ENCODE measurements at regions not wholly inside any gene's neighbourhood (a gene's known extent, or its start where the extent isn't known, plus 50 kb on each side); places are given as distances from the start of the nearest gene placed in this dataset.

DNA sequence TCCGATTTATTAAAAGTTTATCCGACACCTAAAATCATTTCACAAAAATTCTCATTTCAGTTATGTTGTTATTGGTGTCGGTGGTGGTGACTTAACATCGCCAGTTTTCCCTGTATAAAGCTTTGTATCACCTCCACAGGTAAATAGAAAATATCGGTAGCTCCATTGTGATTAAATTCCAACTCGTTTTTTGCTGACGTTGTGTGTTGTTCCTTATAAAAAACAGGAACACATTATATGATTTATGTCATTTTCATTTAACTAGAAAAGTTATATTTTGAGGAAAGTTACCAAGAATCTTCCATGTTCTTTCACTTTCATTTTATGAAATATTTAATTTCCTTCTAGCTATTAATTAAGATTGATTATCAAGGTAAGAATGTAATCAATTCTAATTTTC, 635.9 kb downstream of the CDH18 start:
- no peak overlapping the region for H3K4me3 ChIP-seq (ENCODE audit: low read length in 2 of 2)
- no peaks in the 10 kb centered on the region for H3K9me3 ChIP-seq (ENCODE audit: control insufficient read depth, low read length)
- 86 to 89% methylated on average over 7 of the region's 7 CpGs for WGBS, 2 donors
- intact Hi-C loops (cut with DNase I), result no loop called here
- no peaks in the 10 kb centered on the region for H3K27me3 ChIP-seq (ENCODE audit: control insufficient read depth in 1 of 2, insufficient read depth in 2 of 2, low read length in 1 of 2)
- no peaks in the 10 kb centered on the region for H3K36me3 ChIP-seq (ENCODE audit: control insufficient read depth in 1 of 2, insufficient read depth in 2 of 2, low read length in 1 of 2)
- H3K27ac ChIP-seq (ENCODE audit: low read depth in 1 of 2, low read length in 2 of 2), result no peak overlapping the region
- ATAC-seq (ENCODE audit: low FRiP score) (no peak), DNase-seq (no peak)
- H3K4me1 ChIP-seq (ENCODE audit: control insufficient read depth in 1 of 2, insufficient read depth in 2 of 2, low read length in 2 of 2), result no peaks in the 10 kb centered on the region

DNA sequence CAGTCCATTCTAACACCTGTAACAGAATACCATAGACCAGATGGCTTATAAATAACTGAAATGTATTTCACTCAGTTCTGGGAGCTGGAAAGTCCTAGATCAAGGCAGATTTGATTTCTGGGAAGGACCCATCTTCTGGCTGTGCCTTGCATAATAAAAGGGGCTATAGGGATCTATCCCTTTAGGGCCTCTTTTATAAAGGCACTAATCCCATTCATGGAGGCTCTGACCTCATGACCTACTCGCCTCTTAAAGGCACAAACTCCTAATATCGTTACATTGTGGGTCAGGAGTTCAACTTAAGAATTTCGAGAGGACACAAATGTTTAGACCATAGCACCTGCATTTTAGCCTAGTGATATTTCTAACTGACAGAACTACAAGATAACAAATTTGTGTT, 619.0 kb downstream of the CDH18 start:
- WGBS, 2 donors, result 75 to 82% methylated on average over 3 of the region's 3 CpGs
- Histone ChIP-seq H3K4me3 (ENCODE audit: low read length in 2 of 2) (no peak overlapping the region), H3K27ac (ENCODE audit: low read depth in 1 of 2, low read length in 2 of 2) (no peak overlapping the region), H3K27me3 (ENCODE audit: control insufficient read depth in 1 of 2, insufficient read depth in 2 of 2, low read length in 1 of 2) (no peaks in the 10 kb centered on the region), H3K4me1 (ENCODE audit: control insufficient read depth in 1 of 2, insufficient read depth in 2 of 2, low read length in 2 of 2) (no peaks in the 10 kb centered on the region), H3K36me3 (ENCODE audit: control insufficient read depth in 1 of 2, insufficient read depth in 2 of 2, low read length in 1 of 2) (no peaks in the 10 kb centered on the region), H3K9me3 (ENCODE audit: control insufficient read depth, low read length) (no peaks in the 10 kb centered on the region)
- ATAC-seq (ENCODE audit: low FRiP score), result no peak
- DNase-seq, result no peak
- intact Hi-C loops (cut with DNase I), result no loop called here

DNA sequence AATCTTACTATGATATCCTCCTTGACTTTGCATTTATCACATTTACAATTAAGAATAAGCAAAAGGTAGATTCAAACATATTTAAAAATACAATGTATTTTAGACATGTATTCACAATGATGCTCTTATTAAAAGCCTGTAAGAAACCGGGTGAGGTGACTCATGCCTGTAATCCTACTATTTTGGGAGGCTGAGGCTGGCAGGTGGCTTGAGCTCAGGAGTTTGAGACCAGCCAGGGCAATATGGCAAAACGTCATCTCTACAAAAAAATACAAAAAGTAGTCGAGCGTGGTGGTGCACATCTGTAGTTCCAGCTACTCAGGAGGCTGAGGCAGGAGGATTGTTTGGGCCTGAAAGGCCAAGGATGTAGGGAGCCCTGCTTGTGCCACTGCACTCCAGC, 618.4 kb downstream of the CDH18 start:
- Histone ChIP-seq H3K4me3 (ENCODE audit: low read length in 2 of 2) (no peak overlapping the region), H3K27me3 (ENCODE audit: control insufficient read depth in 1 of 2, insufficient read depth in 2 of 2, low read length in 1 of 2) (no peaks in the 10 kb centered on the region), H3K9me3 (ENCODE audit: control insufficient read depth, low read length) (no peaks in the 10 kb centered on the region), H3K4me1 (ENCODE audit: control insufficient read depth in 1 of 2, insufficient read depth in 2 of 2, low read length in 2 of 2) (no peaks in the 10 kb centered on the region), H3K36me3 (ENCODE audit: control insufficient read depth in 1 of 2, insufficient read depth in 2 of 2, low read length in 1 of 2) (no peaks in the 10 kb centered on the region), H3K27ac (ENCODE audit: low read depth in 1 of 2, low read length in 2 of 2) (no peak overlapping the region)
- intact Hi-C loops (cut with DNase I), result no loop called here
- DNase-seq, result no peak
- WGBS, 2 donors, result 78 to 82% methylated on average over 4 of the region's 4 CpGs
- ATAC-seq (ENCODE audit: low FRiP score), result no peak

DNA sequence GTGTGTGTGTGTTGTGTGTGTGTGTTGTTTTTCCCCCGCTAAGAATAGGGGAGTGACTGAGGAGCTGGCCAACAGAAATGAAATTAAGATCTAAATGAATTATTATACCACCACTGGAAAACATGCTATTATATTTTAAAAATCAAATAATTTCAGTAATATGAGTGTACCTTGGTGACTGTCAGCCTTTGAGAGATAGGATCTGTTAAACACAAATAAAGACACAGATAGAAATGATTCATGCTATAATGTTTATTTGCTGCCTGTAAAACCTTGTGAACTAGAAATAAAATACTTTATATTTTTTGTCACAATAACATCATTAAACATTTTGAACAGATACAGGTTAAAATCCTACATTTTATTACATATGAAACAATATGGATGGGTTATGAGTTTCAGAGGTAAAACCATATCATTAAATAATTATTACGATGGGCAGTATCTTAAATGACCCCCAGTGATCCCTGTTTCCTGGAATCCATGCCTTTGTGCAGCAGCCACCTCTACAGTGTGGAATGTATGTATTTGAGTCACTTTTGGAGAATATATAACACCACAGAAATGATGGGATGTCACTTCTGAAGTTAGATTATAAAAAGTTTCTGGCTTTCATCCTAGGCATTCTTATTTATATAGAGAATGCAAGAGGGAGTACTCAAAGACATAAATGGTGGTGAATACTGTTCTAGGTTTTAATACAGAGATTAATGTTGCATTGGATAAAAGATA, 617.2 kb downstream of the CDH18 start:
- WGBS, 2 donors, result 67 to 73% methylated on average over 2 of the region's 2 CpGs
- no peak for ATAC-seq (ENCODE audit: low FRiP score)

DNA sequence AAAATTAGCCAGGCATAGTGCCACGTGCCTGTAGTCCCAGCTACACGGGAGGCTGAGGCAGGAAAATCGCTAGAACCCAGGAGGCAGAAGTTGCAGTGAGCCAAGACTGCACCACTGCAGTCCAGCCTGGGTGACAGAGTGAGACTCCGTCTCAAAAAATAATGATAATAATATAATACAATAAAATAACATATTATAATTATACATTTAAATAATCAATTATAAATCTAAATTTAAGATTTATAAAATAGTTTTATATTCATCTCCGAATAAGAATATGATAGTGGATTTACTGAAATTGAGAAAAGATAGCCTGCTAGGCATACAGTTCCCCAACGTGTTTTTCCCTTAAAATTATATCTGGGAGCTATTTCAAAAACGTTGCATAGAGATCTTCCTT, 599.6 kb downstream of the CDH18 start:
- DNase-seq (no peak), ATAC-seq (ENCODE audit: low FRiP score) (no peak)
- H3K36me3 ChIP-seq (ENCODE audit: control insufficient read depth in 1 of 2, insufficient read depth in 2 of 2, low read length in 1 of 2), result no peaks in the 10 kb centered on the region
- whole genome bisulfite sequencing, 2 donors, result 73 to 74% methylated on average over 7 of the region's 7 CpGs
- no peaks in the 10 kb centered on the region for H3K27me3 ChIP-seq (ENCODE audit: control insufficient read depth in 1 of 2, insufficient read depth in 2 of 2, low read length in 1 of 2)
- intact Hi-C loops (cut with DNase I), result no loop called here
- H3K27ac ChIP-seq (ENCODE audit: low read depth in 1 of 2, low read length in 2 of 2), result no peak overlapping the region
- H3K4me3 ChIP-seq (ENCODE audit: low read length in 2 of 2), result no peak overlapping the region
- H3K4me1 ChIP-seq (ENCODE audit: control insufficient read depth in 1 of 2, insufficient read depth in 2 of 2, low read length in 2 of 2), result no peaks in the 10 kb centered on the region
- no peaks in the 10 kb centered on the region for H3K9me3 ChIP-seq (ENCODE audit: control insufficient read depth, low read length)

More for the DNA sequence above, 617.2 kb downstream of the CDH18 start:
- Histone ChIP-seq H3K27ac (ENCODE audit: low read depth in 1 of 2, low read length in 2 of 2) (no peak overlapping the region), H3K36me3 (ENCODE audit: control insufficient read depth in 1 of 2, insufficient read depth in 2 of 2, low read length in 1 of 2) (no peaks in the 10 kb centered on the region), H3K9me3 (ENCODE audit: control insufficient read depth, low read length) (no peaks in the 10 kb centered on the region), H3K4me1 (ENCODE audit: control insufficient read depth in 1 of 2, insufficient read depth in 2 of 2, low read length in 2 of 2) (no peaks in the 10 kb centered on the region), H3K4me3 (ENCODE audit: low read length in 2 of 2) (no peak overlapping the region), H3K27me3 (ENCODE audit: control insufficient read depth in 1 of 2, insufficient read depth in 2 of 2, low read length in 1 of 2) (no peaks in the 10 kb centered on the region)
- intact Hi-C loops (cut with DNase I), result no loop called here
- no peak for DNase-seq

DNA sequence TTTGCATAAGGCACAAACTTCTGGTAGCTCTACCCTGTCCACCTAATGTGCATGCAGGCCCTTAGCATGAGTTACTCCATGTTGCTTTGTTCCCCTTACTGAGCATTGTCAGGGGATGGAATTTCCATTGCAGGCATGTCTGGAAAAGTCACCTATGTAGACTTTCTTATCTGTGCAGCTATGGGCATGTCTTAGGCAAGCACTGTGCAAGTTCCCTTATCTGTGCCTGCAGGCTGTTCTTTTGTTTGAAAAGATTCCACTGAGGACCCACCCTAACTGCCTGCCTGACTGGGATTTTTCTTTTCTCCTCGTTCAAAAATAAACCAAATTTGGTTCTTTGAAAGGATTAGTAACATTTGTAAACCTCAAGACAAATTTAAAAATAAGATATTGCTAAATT, 587.0 kb downstream of the CDH18 start:
- Histone ChIP-seq H3K36me3 (ENCODE audit: control insufficient read depth in 1 of 2, insufficient read depth in 2 of 2, low read length in 1 of 2) (no peaks in the 10 kb centered on the region), H3K9me3 (ENCODE audit: control insufficient read depth, low read length) (no peaks in the 10 kb centered on the region), H3K4me3 (ENCODE audit: low read length in 2 of 2) (no peak overlapping the region), H3K4me1 (ENCODE audit: control insufficient read depth in 1 of 2, insufficient read depth in 2 of 2, low read length in 2 of 2) (no peaks in the 10 kb centered on the region), H3K27me3 (ENCODE audit: control insufficient read depth in 1 of 2, insufficient read depth in 2 of 2, low read length in 1 of 2) (no peaks in the 10 kb centered on the region), H3K27ac (ENCODE audit: low read depth in 1 of 2, low read length in 2 of 2) (no peak overlapping the region)
- intact Hi-C loops (cut with DNase I), result no loop called here
- ATAC-seq (ENCODE audit: low FRiP score) (no peak), DNase-seq (no peak)
- whole genome bisulfite sequencing, 2 donors, result 42 to 65% methylated on average over 1 of the region's 1 CpG

DNA sequence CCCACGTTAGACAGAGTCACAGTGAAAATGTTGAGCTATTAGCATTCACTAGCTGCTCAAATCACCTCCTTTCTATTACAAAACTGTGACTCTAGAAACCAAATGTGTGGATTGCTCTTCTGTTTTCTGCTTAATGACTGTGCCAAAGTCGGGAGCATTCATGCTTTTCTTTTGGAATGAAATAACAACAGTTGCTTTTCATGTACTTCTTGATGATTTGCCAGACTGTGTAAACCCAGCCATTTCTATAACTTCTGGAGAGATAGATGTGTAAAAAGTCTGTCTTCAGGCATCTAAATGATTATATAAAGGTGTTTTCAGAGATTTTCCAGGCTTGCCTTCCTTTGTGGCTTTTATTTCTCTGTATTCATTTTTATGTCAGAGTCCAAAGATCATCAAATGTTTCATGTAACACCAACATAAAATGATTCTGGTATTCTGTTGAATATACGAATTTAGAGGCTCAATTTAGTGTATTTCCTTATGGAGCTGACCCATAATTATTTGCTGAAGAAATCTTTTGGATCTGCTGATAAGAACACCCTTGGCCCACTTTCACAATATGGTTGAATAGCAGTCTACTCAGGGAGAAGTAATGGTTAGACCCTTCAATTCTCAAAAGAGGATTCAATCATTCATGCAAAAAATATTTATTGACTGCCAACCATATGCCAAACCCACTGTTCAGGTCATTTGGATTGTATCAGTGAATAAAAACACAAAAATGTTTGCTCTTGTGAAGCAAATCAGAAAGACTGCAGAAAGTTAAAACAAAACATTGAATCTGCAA, 581.2 kb downstream of the CDH18 start:
- Histone ChIP-seq H3K4me3 (ENCODE audit: low read length in 2 of 2) (no peak overlapping the region), H3K4me1 (ENCODE audit: control insufficient read depth in 1 of 2, insufficient read depth in 2 of 2, low read length in 2 of 2) (no peaks in the 10 kb centered on the region), H3K9me3 (ENCODE audit: control insufficient read depth, low read length) (no peaks in the 10 kb centered on the region), H3K27me3 (ENCODE audit: control insufficient read depth in 1 of 2, insufficient read depth in 2 of 2, low read length in 1 of 2) (no peaks in the 10 kb centered on the region), H3K36me3 (ENCODE audit: control insufficient read depth in 1 of 2, insufficient read depth in 2 of 2, low read length in 1 of 2) (no peaks in the 10 kb centered on the region), H3K27ac (ENCODE audit: low read depth in 1 of 2, low read length in 2 of 2) (no peak overlapping the region)
- 21% methylated on average over 3 of the region's 3 CpGs for WGBS, 2 donors
- intact Hi-C loops (cut with DNase I), result no loop called here
- ATAC-seq (ENCODE audit: low FRiP score) (no peak), DNase-seq (no peak)

DNA sequence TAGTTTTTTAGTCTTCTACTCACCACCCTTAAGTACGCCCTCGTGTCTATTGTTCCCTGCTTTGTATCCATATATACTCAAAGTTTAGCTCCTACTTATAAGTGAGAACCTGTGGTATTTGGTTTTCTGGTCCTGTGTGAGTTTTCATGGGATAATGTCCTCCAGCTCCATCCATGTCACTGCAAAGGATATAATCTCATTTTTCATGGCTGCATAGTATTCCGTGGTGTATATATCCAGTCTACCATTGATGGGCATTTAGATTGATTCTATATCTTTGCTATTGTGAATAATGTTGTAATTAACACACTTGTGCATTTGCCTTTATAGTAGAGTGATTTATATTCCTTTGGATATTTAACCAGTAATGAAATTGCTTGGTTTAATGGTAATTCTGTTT, 579.9 kb downstream of the CDH18 start:
- Histone ChIP-seq H3K9me3 (ENCODE audit: control insufficient read depth, low read length) (no peaks in the 10 kb centered on the region), H3K36me3 (ENCODE audit: control insufficient read depth in 1 of 2, insufficient read depth in 2 of 2, low read length in 1 of 2) (no peaks in the 10 kb centered on the region), H3K27ac (ENCODE audit: low read depth in 1 of 2, low read length in 2 of 2) (no peak overlapping the region), H3K4me1 (ENCODE audit: control insufficient read depth in 1 of 2, insufficient read depth in 2 of 2, low read length in 2 of 2) (no peaks in the 10 kb centered on the region), H3K27me3 (ENCODE audit: control insufficient read depth in 1 of 2, insufficient read depth in 2 of 2, low read length in 1 of 2) (no peaks in the 10 kb centered on the region), H3K4me3 (ENCODE audit: low read length in 2 of 2) (no peak overlapping the region)
- intact Hi-C loops (cut with DNase I), result no loop called here
- ATAC-seq (ENCODE audit: low FRiP score), result no peak
- 82 to 97% methylated on average over 3 of the region's 3 CpGs for WGBS, 2 donors
- no peak for DNase-seq

DNA sequence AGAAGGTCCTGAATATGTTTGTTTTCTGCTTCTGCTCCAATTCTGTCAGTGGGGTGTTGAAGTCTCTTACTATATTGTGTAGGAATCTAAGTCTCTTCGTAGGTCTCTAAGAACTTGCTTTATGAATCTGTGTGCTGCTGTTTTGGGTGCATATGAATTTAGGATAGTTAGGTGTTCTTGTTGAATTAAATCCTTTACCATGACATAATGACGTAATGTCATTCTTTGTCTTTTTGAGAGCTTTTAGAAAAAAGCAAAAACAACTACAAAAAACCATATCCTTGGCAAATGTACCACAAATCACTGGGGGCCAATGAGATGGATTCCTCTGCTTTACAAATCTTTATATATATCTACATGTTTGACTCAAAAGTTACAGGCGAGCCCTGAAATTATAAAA, 576.1 kb downstream of the CDH18 start:
- 74 to 76% methylated on average over 3 of the region's 3 CpGs for WGBS, 2 donors
- no peaks in the 10 kb centered on the region for H3K36me3 ChIP-seq (ENCODE audit: control insufficient read depth in 1 of 2, insufficient read depth in 2 of 2, low read length in 1 of 2)
- H3K27me3 ChIP-seq (ENCODE audit: control insufficient read depth in 1 of 2, insufficient read depth in 2 of 2, low read length in 1 of 2), result no peaks in the 10 kb centered on the region
- no peak overlapping the region for H3K4me3 ChIP-seq (ENCODE audit: low read length in 2 of 2)
- no peaks in the 10 kb centered on the region for H3K4me1 ChIP-seq (ENCODE audit: control insufficient read depth in 1 of 2, insufficient read depth in 2 of 2, low read length in 2 of 2)
- intact Hi-C loops (cut with DNase I), result no loop called here
- H3K9me3 ChIP-seq (ENCODE audit: control insufficient read depth, low read length), result no peaks in the 10 kb centered on the region
- no peak overlapping the region for H3K27ac ChIP-seq (ENCODE audit: low read depth in 1 of 2, low read length in 2 of 2)
- ATAC-seq (ENCODE audit: low FRiP score), result no peak
- DNase-seq, result no peak

Data from aorta (tissue), 5 donors.